GM12878 (cell line): ENCODE measurements at regions not wholly inside any gene's neighbourhood (a gene's known extent, or its start where the extent isn't known, plus 50 kb on each side); places are given as distances from the start of the nearest gene placed in this dataset.

Experiments
- ATAC-seq: fragments of 200-7000 bp; cut with Tn5 transposase; 3 replicates; pipeline ENCODE4 v1.9.1; 2020; ENCODE audit warnings: mild to moderate bottlenecking, moderate library complexity
- BruUV-seq: library from RNA; stranded (reverse); fragments of 400-500 nt; replicated peaks from 2 replicates; lab custom pipeline; 2021; lab: Mats Ljungman, UMichigan
- CTCF ChIA-PET: fragments of 300-600 bp; sonication (Branson Sonifier 250); formaldehyde crosslinking; extraction: SDS; loops from one replicate; lab custom pipeline; 2021; ENCODE audit warnings: inconsistent platforms; lab: Yijun Ruan, JAX
- POLR2A ChIA-PET: fragments of 350-600 bp; formaldehyde crosslinking; extraction: SDS; loops from one replicate; lab custom pipeline; 2021; ENCODE audit warnings: inconsistent platforms; lab: Charles Lee
- RAD21 ChIA-PET: fragments of 300-600 bp; sonication (Branson Sonifier 250); formaldehyde crosslinking; loops from one replicate; lab custom pipeline; 2023; ENCODE audit warnings: antibody characterized with exemption; ENCODE audit not compliant: unreplicated experiment; lab: Charles Lee
- SMC1A ChIA-PET: fragments of 300-600 bp; sonication (Branson Sonifier 250); formaldehyde crosslinking; loops from one replicate; lab custom pipeline; 2023; ENCODE audit not compliant: unreplicated experiment, uncharacterized antibody; lab: Charles Lee
- DNase-seq: peaks from one replicate; pipeline ENCODE4 v3.0.0-alpha.2; 2011; ENCODE audit warnings: low read depth, low spot score
- FAIRE-seq: peaks from 3 replicates; lab custom pipeline; 2011; peaks lifted over from hg19 to GRCh38; lab: Jason Lieb, UNC
- H2AFZ ChIP-seq: 2 replicates; pipeline ENCODE4 v1.6.0; 2011; ENCODE audit warnings: low read depth, low read length, control low read depth; ENCODE audit not compliant: control insufficient read depth
- H3K27ac ChIP-seq: 2 replicates; pipeline ENCODE4 v1.5.1; 2011; ENCODE audit warnings: control low read depth; ENCODE audit not compliant: control insufficient read depth, insufficient read depth
- H3K27me3 ChIP-seq, 2 experiments: replicated peaks in 1 of 2; 2 replicates each; pipeline versions ENCODE4 v1.6.0 to v1.6.1; 2011; ENCODE audit warnings: low read length in 1 of 2; ENCODE audit not compliant: control insufficient read depth in 2 of 2, insufficient read depth in 2 of 2
- H3K36me3 ChIP-seq, 2 experiments: 2 replicates each; pipeline ENCODE4 v1.5.1; 2011; ENCODE audit warnings: low read length in 1 of 2; ENCODE audit not compliant: control insufficient read depth in 2 of 2, insufficient read depth in 2 of 2
- H3K4me1 ChIP-seq: 2 replicates; pipeline ENCODE4 v1.6.1; 2011; ENCODE audit warnings: mild to moderate bottlenecking, low read length, moderate library complexity, mixed read lengths; ENCODE audit not compliant: control insufficient read depth, insufficient read depth
- H3K4me2 ChIP-seq: 2 replicates; pipeline ENCODE4 v1.6.0; 2011; ENCODE audit warnings: control low read depth; ENCODE audit not compliant: control insufficient read depth, insufficient read depth
- H3K4me3 ChIP-seq: fragments of 200-600 bp; sonication (generic); 2 replicates; pipeline ENCODE4 v1.5.1; 2016
- H3K79me2 ChIP-seq: 2 replicates; pipeline ENCODE4 v1.6.0; 2011; ENCODE audit warnings: low read length; ENCODE audit not compliant: control insufficient read depth, insufficient read depth
- H3K9ac ChIP-seq: 2 replicates; pipeline ENCODE4 v1.8.0; 2011; ENCODE audit warnings: low read length, control low read depth, mixed read lengths; ENCODE audit not compliant: control insufficient read depth, insufficient read depth
- H3K9me3 ChIP-seq: replicated peaks from 3 replicates; pipeline ENCODE4 v1.5.1; 2011; ENCODE audit warnings: mild to moderate bottlenecking, low read length; ENCODE audit not compliant: control insufficient read depth, insufficient read depth
- H4K20me1 ChIP-seq: 2 replicates; pipeline ENCODE4 v1.6.0; 2011; ENCODE audit not compliant: control insufficient read depth, insufficient read depth
- CEBPZ ChIP-seq: fragments of 150-350 bp; IDR thresholded peaks from 2 replicates; pipeline ENCODE4 v1.6.1; 2016; ENCODE audit warnings: low read depth, low read length
- CHD4 ChIP-seq: fragments of 200-600 bp; sonication (generic); IDR thresholded peaks from 2 replicates; pipeline ENCODE4 v1.6.1; 2016; ENCODE audit warnings: mild to moderate bottlenecking
- FOXK2 ChIP-seq: fragments of 450-650 bp; IDR thresholded peaks from 2 replicates; pipeline ENCODE4 v1.6.1; 2017; ENCODE audit warnings: mild to moderate bottlenecking, moderate library complexity
- KAT2A ChIP-seq: conservative IDR thresholded peaks from 2 replicates; pipeline ENCODE4 v1.6.1; 2011; ENCODE audit warnings: low read depth, low read length; ENCODE audit not compliant: control insufficient read depth
- MLLT1 ChIP-seq: fragments of 450-650 bp; IDR thresholded peaks from 2 replicates; pipeline ENCODE4 v1.6.1; 2016; ENCODE audit warnings: mild to moderate bottlenecking
- POLR2AphosphoS5 ChIP-seq: IDR thresholded peaks from 2 replicates; pipeline ENCODE4 v1.6.1; 2011; ENCODE audit warnings: mild to moderate bottlenecking, low read length, inconsistent platforms
- RB1 ChIP-seq: fragments of 450-650 bp; formaldehyde crosslinking; IDR thresholded peaks from 2 replicates; pipeline ENCODE4 v1.6.1; 2017; ENCODE audit warnings: mild to moderate bottlenecking, borderline replicate concordance
- SP1 ChIP-seq: IDR thresholded peaks from one replicate; pipeline ENCODE4 v1.6.1; 2011; ENCODE audit warnings: low read depth, low read length
- STAT1 ChIP-seq: fragments of 450-650 bp; conservative IDR thresholded peaks from 2 replicates; pipeline ENCODE4 v1.6.1; 2014; ENCODE audit warnings: antibody characterized with exemption, mild to moderate bottlenecking
- TAF1 ChIP-seq: IDR thresholded peaks from 2 replicates; pipeline ENCODE4 v1.6.1; 2011; ENCODE audit warnings: mild to moderate bottlenecking, low read depth, low read length, borderline replicate concordance
- WRNIP1 ChIP-seq: IDR thresholded peaks from 2 replicates; pipeline ENCODE4 v1.6.1; 2011; ENCODE audit warnings: low read depth, low read length, improper control_type of control experiment, borderline replicate concordance
- YBX1 ChIP-seq: fragments of 450-650 bp; IDR thresholded peaks from 2 replicates; pipeline ENCODE4 v1.6.1; 2016; ENCODE audit warnings: antibody characterized with exemption
- ZBTB40 ChIP-seq: fragments of 450-650 bp; IDR thresholded peaks from 2 replicates; pipeline ENCODE4 v1.6.1; 2016; ENCODE audit warnings: mild to moderate bottlenecking, moderate library complexity, borderline replicate concordance
- in situ Hi-C: fragments of 300-500 bp; cut with MboI; formaldehyde crosslinking; loops from 9 replicates; pipeline ENCODE4 v1.14.3; 2018; ENCODE audit warnings: mixed read lengths
- intact Hi-C: fragments of 100-400 bp; cut with micrococcal nuclease; formaldehyde crosslinking; loops from one replicate; pipeline ENCODE4 v1.14.2; 2022; ENCODE audit not compliant: unreplicated experiment
- TF ChIP-seq, protein P1 (sequence below): IDR thresholded peaks from 2 replicates; pipeline ENCODE4 v1.6.1; 2012; ENCODE audit warnings: mild to moderate bottlenecking, low read depth, low read length

DNA sequence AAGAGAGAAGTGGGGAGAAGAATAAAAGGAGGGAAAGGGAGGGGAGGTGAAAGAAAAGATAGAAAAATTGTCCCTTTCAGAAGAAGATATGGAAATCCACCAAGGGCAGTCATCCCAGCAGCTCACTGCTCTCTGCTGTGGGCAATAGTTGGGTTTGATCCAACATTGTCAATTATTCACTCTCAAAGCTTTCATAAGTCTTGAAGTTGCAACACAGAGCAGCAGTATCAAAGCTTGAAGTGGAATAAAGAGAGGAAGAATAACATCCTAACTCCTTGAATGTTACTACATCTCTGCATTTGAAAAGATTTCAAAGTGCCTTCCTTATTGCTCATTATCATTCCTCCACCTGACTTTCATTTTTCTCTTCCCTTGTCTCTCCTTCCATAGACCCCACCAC lies 62.3 kb upstream of the HHIP start:
- intact Hi-C loops (no loop called here), in situ Hi-C loops (no loop called here)
- Histone ChIP-seq H3K4me3 (no peak overlapping the region), H3K27me3 (no peaks in the 10 kb centered on the region; a peak in 1 of 4 replicates), H3K4me2 (no peak overlapping the region), H3K4me1 (no peaks in the 10 kb centered on the region), H2AFZ (no peak overlapping the region), H3K9me3 (no peaks in the 10 kb centered on the region), H3K27ac (no peak overlapping the region), H3K9ac (no peak overlapping the region), H3K79me2 (no peaks in the 10 kb centered on the region), H3K36me3 (no peaks in the 10 kb centered on the region), H4K20me1 (no peaks in the 10 kb centered on the region)
- ATAC-seq, result no peak
- BruUV-seq, result no TSS peak
- CTCF ChIA-PET, result interaction anchor here (0.5 kb wide), 1 partner anchor 593 kb away, joined by 3 read pairs; no protein-coding TSS in a partner anchor
- no peak for FAIRE-seq
- RAD21 ChIA-PET, result no interaction called here
- SMC1A ChIA-PET, result interaction anchor here (1.8 kb wide), 1 partner anchor 9 kb away, joined by 6 read pairs; no protein-coding TSS in a partner anchor
- POLR2A ChIA-PET, result no interaction called here
- no peak for DNase-seq
- no peak for TF ChIP-seq MLLT1
- TF ChIP-seq WRNIP1, result no peak
- TF ChIP-seq CEBPZ, result no peak
- TF ChIP-seq ZBTB40, result no peak
- no peak for TF ChIP-seq FOXK2
- TF ChIP-seq CHD4, result no peak
- TF ChIP-seq POLR2AphosphoS5, result no peak
- no peak for TF ChIP-seq RB1
- TF ChIP-seq TAF1, result no peak
- no peak for TF ChIP-seq STAT1
- TF ChIP-seq YBX1, result no peak
- TF ChIP-seq, protein P1, sequence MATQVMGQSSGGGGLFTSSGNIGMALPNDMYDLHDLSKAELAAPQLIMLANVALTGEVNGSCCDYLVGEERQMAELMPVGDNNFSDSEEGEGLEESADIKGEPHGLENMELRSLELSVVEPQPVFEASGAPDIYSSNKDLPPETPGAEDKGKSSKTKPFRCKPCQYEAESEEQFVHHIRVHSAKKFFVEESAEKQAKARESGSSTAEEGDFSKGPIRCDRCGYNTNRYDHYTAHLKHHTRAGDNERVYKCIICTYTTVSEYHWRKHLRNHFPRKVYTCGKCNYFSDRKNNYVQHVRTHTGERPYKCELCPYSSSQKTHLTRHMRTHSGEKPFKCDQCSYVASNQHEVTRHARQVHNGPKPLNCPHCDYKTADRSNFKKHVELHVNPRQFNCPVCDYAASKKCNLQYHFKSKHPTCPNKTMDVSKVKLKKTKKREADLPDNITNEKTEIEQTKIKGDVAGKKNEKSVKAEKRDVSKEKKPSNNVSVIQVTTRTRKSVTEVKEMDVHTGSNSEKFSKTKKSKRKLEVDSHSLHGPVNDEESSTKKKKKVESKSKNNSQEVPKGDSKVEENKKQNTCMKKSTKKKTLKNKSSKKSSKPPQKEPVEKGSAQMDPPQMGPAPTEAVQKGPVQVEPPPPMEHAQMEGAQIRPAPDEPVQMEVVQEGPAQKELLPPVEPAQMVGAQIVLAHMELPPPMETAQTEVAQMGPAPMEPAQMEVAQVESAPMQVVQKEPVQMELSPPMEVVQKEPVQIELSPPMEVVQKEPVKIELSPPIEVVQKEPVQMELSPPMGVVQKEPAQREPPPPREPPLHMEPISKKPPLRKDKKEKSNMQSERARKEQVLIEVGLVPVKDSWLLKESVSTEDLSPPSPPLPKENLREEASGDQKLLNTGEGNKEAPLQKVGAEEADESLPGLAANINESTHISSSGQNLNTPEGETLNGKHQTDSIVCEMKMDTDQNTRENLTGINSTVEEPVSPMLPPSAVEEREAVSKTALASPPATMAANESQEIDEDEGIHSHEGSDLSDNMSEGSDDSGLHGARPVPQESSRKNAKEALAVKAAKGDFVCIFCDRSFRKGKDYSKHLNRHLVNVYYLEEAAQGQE, result no peak
- no peak for TF ChIP-seq SP1
- TF ChIP-seq KAT2A, result no peak
